ENCODE measurements at regions not wholly inside any gene's neighbourhood (a gene's known extent, or its start where the extent isn't known, plus 50 kb on each side); places are given as distances from the start of the nearest gene placed in this dataset.
A peak's percentile ranks its signal among the peaks of the same experiment; 100 is the strongest.
"Not testable (repeated sequence)": the region's sequence is repeated elsewhere in the genome, so short reads cannot be mapped to it uniquely, and the experiment has no call there.

DNA sequence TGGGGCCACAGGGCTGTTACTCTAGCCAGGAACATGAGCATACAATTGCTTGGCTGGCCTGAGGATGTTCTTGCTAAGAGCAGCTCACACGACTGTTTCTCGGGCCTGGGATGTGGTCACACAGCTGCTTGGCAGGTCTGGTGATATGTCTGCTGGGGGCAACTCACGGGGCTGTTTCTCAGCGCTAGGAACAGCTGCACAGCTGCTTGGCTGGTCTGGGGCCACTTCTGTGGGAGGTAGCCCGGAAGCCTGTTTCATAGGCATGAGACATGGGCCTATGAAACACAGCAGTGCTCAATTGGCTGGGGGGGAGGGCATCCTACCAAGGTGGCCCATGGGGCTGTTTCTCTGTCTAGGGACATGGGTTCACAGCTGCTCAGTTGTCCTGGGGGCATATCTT, 73.4 kb upstream of the DDHD1 start:
- no peak for DNase-seq (ENCODE audit: low read depth in 2 of 2)

- DNase-seq (ENCODE audit: low read depth in 2 of 2) = no peak
Measured at GRCh38 chr14:53220914-53221313, 67.8 kb upstream of the DDHD1 start.

GRCh38 chr14:53218161-53218560, 65.0 kb upstream of the DDHD1 start:
- DNase-seq (ENCODE audit: low read depth in 2 of 2) = no peak

DNA sequence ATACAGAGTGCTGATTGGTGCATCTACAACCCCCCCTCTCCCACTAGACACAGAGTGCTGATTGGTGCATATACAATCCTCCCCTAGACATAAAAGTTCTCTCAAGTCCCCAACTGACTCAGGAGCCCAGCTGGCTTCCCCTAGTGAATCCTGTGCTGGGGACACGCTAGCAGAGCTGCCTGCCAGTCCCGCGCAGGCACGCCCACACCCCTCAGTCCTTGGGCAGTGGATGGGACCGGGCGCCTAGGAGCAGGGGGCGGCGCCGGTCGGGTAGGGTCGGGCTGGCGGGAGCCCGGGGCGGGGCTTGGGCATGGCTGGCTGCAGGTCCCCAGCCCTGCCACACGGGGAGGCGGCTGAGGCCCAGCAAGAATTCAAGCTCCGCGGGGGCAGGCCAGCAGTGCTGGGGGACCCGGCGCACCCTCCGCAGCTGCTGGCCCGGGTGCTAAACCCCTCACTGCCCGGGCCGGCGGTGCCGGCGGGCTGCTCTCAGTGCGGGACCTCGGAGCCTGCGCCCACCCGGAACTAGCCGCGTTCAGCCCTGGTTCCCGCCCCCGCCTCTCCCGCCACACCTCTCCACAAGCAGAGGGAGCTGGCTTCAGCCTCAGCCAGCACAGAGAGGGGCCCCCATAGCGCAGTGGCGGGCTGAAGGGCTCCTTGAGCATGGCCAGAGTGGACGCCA, 64.3 kb upstream of the DDHD1 start:
- DNase-seq (ENCODE audit: low read depth in 2 of 2) = peak; percentile 59 to 80

- not testable (repeated sequence) for DNase-seq (ENCODE audit: low read depth in 2 of 2)
Measured at GRCh38 chr14:53216955-53217315, 63.8 kb upstream of the DDHD1 start.

- not testable (repeated sequence) for DNase-seq (ENCODE audit: low read depth in 2 of 2)
Measured at GRCh38 chr14:53216478-53216877, 63.4 kb upstream of the DDHD1 start.

DNA sequence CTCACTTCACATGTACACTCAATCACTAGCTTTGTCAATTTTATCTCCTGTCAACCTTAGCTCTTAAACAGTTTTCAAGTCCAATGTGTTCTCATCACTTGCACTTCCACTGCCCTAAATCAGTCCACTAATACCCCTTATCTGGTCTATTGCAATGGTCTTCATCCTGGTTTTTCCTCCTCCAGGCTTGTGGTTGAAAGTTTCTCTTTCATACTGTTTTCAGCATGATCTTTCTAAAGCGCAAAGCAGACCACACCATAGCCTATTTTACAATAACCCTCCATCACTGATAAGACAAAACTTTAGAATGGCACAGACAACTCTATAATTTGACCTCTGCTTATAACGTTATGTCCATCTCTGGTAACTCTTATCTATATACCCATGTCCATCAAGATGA, 62.0 kb upstream of the DDHD1 start:
- DNase-seq (ENCODE audit: low read depth in 2 of 2) = no peak

- DNase-seq (ENCODE audit: low read depth in 2 of 2) = no peak
Measured at GRCh38 chr14:53214384-53214783, 61.3 kb upstream of the DDHD1 start.

DNA sequence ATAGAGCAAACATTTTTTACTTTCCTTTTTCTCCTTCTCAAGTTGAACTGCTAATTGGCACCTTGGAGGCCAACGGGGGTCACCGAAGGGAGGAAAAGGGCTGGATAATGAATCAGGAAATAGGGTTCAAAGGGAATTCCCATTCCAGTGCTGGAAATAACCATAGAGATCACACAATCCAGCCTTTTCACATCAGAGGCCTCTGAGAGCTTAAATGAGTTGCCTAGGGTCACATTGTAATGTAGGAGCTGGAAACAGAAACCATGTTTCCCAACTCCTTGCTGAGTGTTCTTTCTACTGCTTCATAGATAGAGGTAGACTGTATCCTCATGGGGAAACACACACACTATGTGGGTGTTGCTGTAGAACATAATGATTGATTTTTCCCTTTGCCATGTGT, 60.6 kb upstream of the DDHD1 start:
- DNase-seq (ENCODE audit: low read depth in 2 of 2) = no peak

DNA sequence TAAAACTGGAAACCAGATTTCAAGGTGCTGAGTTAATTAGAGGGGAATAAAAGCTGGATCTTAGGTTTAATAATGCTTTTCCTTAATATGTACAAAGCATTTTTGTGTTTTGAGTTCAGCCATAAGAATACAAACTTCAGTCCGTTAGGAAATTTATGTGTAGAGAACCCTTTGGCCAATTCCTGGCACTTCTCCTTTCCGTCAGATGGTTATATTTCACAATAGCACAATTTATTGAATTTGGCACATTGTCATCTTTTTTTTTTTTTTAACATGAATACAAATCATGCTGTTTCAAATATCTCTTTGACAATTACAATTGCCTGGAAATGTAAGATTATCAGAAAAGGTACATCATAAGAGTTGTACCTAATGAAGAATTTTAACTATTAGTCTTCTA, 56.2 kb upstream of the DDHD1 start:
- peak; percentile 7 to 82 for DNase-seq (ENCODE audit: low read depth in 2 of 2)

All from lung microvascular endothelial cell (primary cell).